HG02981 (cell line): ENCODE measurements at regions not wholly inside any gene's neighbourhood (a gene's known extent, or its start where the extent isn't known, plus 50 kb on each side); places are given as distances from the start of the nearest gene placed in this dataset.

ENCODE experiments used
- ATAC-seq: cut with Tn5 transposase; IDR thresholded peaks from one replicate; pipeline ENCODE4 v1.9.1; 2021; ENCODE audit warnings: mild to moderate bottlenecking, moderate library complexity; ENCODE audit not compliant: unreplicated experiment

- no peak for ATAC-seq
Measured at GRCh38 chr5:28517691-28518090, 1479.3 kb upstream of the CDH9 start.

GRCh38 chr5:28516722-28517121, 1478.3 kb upstream of the CDH9 start:
- ATAC-seq, result no peak

DNA sequence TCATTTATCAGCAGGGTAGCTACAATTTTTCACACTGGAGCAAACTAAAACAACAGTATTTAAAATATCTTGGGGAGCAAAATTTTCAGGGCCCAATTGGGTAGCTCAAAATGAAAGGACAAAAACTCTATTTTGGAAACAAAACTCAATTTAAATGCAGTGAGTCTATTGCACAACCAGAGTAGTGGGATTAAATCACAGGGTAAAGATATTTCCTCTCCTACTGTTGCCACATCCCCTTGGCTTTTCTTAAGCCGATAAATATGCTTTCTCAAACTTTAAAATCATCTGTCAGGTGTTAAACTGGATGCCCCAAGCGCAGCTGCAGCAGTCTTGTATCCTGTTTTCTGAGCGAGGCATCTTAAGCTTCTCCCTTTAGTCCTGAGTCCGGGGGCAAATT, 1474.3 kb upstream of the CDH9 start:
- ATAC-seq, result no peak

- ATAC-seq, result no peak
Measured at GRCh38 chr5:28505121-28505520, 1466.7 kb upstream of the CDH9 start.

DNA sequence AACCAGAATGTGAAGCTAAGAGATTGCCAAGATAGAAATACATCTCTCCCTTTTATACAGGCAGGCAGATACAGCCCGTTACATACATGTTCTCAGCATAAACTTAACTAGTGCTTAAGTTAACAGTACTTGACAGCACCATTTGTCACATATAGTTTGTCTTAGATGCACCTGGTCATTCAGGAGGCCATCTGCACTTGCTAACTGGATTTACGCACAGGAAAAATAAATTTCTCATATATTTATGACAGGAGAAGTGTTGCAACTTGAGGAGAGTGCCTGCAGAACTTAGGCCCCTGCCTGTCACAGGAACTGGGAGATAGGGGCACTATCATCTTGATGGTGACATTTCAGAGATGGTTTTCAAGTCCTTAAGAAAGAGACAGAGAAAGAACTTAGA, 1462.1 kb upstream of the CDH9 start:
- ATAC-seq, result no peak

- ATAC-seq, result no peak
Measured at GRCh38 chr5:28499766-28500290, 1461.4 kb upstream of the CDH9 start.

GRCh38 chr5:28495876-28496275, 1457.5 kb upstream of the CDH9 start:
- ATAC-seq, result no peak

DNA sequence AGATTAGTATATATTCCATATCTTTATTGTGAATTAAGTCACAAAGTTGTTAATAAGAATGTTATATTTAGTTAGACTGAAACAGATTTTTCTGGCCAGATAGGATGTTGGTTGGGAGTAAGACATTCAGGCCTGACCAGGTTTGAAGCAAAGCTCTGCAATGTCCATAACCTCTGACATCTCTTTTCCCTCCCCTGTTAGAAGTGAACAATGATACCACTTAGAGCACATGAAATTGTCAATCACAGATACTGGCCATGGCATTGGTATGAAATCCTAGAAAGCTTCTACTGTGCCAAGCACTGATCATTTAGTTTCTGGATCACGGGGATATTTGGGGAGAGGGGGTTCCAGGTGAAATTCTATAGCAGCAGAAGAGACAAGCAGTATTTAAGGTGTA, 1455.1 kb upstream of the CDH9 start:
- ATAC-seq, result no peak

GRCh38 chr5:28488752-28489151, 1450.4 kb upstream of the CDH9 start:
- ATAC-seq, result no peak

GRCh38 chr5:28483327-28484025, 1445.1 kb upstream of the CDH9 start:
- no peak for ATAC-seq

GRCh38 chr5:28473531-28474107, 1435.2 kb upstream of the CDH9 start:
- ATAC-seq, result no peak

DNA sequence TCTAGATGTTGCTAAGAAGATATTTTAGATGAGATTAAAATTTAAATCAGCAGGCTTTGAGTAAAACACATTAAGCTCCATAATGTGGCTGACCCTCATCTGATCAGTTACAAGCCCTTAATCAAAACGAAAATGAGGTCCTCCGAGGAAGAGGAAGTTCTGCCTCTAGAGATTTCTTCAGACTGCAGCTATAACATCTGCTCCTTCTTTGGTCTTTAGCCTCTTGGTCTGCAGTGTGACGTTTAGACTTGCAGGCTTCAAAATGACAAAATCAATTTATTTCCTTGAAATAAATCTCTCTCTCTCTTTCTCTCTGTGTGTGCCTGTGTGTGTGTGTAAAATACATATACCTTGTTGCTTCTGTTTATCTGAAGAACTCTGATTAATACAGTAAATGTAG, 1429.8 kb upstream of the CDH9 start:
- peak; percentile 85 for ATAC-seq

DNA sequence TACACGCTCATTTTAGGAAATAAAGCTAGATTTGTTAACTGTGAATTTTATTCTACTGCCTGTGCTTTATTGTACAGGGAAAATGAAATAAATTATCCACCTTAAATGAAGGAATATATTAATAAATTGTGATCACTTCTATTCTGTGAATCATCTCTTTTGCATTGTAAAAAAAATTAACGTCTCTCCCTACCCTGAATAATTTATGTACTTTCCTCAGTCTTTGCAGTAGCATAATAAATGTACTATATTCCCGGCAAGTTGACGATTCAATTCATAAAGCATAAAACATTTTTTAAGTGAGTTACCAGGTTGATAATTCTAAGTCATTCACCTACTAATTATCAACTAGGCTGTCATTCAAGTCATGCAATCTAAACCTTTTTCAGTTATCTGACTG, 1425.3 kb upstream of the CDH9 start:
- no peak for ATAC-seq

GRCh38 chr5:28451483-28451882, 1413.1 kb upstream of the CDH9 start:
- no peak for ATAC-seq

DNA sequence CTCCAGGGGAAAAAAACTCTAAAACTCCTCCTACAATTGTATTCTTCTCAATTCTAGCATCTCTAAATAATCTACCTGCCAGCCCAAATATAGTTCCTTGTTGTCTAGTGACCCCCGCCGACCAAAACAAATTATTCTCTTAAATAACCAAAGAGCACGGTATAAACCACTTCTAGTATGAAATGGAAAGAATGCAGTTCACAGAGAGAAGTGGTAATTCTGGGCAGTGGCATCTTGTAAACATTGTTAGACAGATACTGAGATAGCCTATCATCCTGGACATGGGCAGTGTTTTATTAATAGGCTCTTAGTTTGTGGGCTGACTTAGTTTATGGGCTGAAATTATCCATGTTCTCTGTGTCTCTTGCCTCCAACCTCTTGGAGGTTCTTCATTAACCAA, 1412.6 kb upstream of the CDH9 start:
- ATAC-seq, result no peak

GRCh38 chr5:28448791-28449190, 1410.4 kb upstream of the CDH9 start:
- ATAC-seq, result no peak

- ATAC-seq, result no peak
Measured at GRCh38 chr5:28430565-28431178, 1392.3 kb upstream of the CDH9 start.

DNA sequence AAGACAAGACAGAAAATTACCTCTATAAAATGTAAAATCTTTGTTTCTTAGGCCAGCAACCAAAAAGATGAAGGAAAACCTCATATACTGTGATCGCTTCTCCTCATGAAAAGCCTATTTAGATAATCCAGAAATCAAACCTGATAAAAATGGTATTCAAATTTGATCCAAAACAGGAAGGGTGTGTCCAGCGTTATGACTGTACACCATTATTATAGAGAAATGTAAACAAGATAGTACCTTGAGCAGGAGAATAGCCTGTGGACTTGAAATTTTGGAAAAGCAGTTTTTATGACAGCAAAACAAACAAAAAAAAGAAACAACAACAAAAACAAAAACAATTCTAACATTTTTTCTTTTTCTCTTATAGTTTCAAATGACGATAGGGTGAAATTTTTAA, 1382.8 kb upstream of the CDH9 start:
- no peak for ATAC-seq

DNA sequence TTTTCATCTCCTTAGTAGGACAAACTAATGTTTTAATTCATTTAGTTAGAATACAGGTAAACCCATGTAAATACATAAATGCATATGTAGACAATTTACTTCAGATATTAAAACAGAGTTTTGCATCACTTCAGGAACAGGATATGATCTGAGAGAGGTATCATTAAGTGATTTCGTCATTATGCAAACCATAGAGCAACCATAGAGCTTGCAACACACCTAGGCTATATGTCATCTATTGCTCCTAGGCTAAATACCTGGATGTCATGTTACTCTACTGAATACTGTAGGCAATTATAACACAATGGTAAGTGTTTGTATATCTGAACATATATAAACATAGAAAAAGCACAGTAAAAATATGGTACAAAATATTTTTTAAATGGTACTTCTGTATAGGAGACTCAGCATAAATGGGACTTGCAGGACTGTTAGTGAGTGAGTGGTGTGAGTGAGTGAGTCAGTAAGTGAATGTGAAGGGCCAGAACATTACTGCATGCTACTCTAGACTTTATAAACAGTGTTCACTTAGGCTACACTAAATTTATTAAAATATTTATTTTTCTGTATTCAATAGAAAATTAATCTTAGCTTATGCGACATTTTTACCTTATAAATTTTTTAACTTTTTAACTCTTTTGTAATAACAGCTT, 1377.5 kb upstream of the CDH9 start:
- no peak for ATAC-seq

DNA sequence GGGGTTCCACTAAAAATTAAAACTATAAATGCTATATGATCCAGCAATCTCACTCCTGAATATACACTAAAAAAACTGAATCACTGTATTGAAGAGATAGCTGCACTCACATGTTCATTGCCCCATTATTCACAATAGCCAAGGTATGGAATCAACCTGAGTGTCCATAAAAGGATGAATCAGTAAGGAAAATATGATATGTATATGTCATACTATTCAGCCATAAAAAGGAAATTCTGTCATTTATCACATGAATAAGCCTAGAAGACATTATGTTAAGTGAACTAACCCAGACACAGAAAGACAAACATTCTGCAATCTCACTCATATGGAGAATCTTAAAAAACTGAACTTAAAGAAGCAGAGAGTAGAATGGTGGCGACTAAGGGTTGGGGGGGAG, 1376.2 kb upstream of the CDH9 start:
- no peak for ATAC-seq

GRCh38 chr5:28408651-28409050, 1370.3 kb upstream of the CDH9 start:
- ATAC-seq, result no peak

GRCh38 chr5:28408186-28408585, 1369.8 kb upstream of the CDH9 start:
- no peak for ATAC-seq
